HL-60 (cell line): ENCODE measurements at regions not wholly inside any gene's neighbourhood (a gene's known extent, or its start where the extent isn't known, plus 50 kb on each side); places are given as distances from the start of the nearest gene placed in this dataset.

Experiments
- CTCF ChIP-seq: IDR thresholded peaks from one replicate; pipeline ENCODE4 v1.5.1; 2011; ENCODE audit warnings: low read length, control low read depth, inconsistent platforms; ENCODE audit not compliant: insufficient read depth
- GABPA ChIP-seq: IDR thresholded peaks from 2 replicates; pipeline ENCODE4 v1.6.1; 2012; ENCODE audit warnings: low read depth
- POLR2AphosphoS5 ChIP-seq: IDR thresholded peaks from 2 replicates; pipeline ENCODE4 v1.6.1; 2012; ENCODE audit warnings: low read depth
- REST ChIP-seq: IDR thresholded peaks from 2 replicates; pipeline ENCODE4 v1.6.1; 2012; ENCODE audit warnings: low read depth; ENCODE audit not compliant: insufficient replicate concordance
- SPI1 ChIP-seq: IDR thresholded peaks from 2 replicates; pipeline ENCODE4 v1.6.1; 2012; ENCODE audit warnings: low read depth, mild to moderate bottlenecking, borderline replicate concordance

DNA sequence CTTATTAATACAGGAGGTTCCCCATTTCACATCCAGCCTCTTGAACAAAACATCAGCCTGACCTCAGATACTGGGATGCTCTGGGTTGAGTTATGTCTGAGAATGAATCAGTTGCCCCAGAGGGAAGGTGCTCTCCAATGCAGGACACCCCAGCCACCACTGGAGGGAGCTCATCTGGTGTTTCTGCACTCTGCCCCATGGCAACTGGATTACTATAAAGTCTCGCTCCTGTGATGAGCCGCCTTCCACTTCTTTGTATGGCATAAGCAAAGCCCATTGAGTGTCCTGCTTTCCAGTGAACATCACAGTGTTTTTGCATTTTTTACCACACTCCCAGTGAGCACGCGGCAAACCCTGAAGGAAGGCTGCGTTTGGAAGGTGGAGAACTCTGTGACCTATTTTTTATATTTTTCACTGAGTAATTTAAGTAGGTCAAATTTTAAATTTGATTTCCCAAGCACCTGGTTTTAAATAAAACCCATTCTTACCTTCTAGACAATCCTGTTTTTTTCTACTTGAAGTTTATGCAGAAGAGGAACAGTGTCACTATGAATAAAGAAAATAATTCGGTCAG is 176.9 kb upstream of the WWC1 start:
- peak; percentile 77 for TF ChIP-seq CTCF
- no peak for TF ChIP-seq POLR2AphosphoS5
- no peak for TF ChIP-seq REST
- no peak for TF ChIP-seq GABPA
- TF ChIP-seq SPI1: no peak
